Colonic mucosa (tissue), 4 donors: ENCODE measurements at regions not wholly inside any gene's neighbourhood (a gene's known extent, or its start where the extent isn't known, plus 50 kb on each side); places are given as distances from the start of the nearest gene placed in this dataset.
A peak's percentile ranks its signal among the peaks of the same experiment; 100 is the strongest.
"Not testable (repeated sequence)": the region's sequence is repeated elsewhere in the genome, so short reads cannot be mapped to it uniquely, and the experiment has no call there.

Experiments used
- DNase-seq: peaks from one replicate; pipeline ENCODE4 v3.0.0-alpha.2; 2020
- H3K27ac ChIP-seq: fragments of 200-600 bp; one replicate; pipeline ENCODE4 v1.8.0; 2021
- H3K27me3 ChIP-seq: fragments of 200-600 bp; one replicate; pipeline ENCODE4 v1.8.0; 2021
- H3K36me3 ChIP-seq: fragments of 200-600 bp; one replicate; pipeline ENCODE4 v1.8.0; 2021
- H3K4me1 ChIP-seq: fragments of 200-600 bp; one replicate; pipeline ENCODE4 v1.8.0; 2021; ENCODE audit warnings: mild to moderate bottlenecking
- H3K4me3 ChIP-seq: fragments of 200-600 bp; one replicate; pipeline ENCODE4 v1.8.0; 2021
- H3K9ac ChIP-seq, 2 donors: one replicate each; pipeline ENCODE4 v1.7.0; 2013; ENCODE audit warnings: control low read depth in 2 of 2, low read depth in 2 of 2, low read length in 2 of 2
- H3K9me3 ChIP-seq: fragments of 200-600 bp; one replicate; pipeline ENCODE4 v1.8.0; 2021
- intact Hi-C: fragments of 100-400 bp; cut with DNase I; formaldehyde crosslinking; loops from one replicate; pipeline ENCODE4 v1.14.1; 2022
- TF ChIP-seq, protein P1 (sequence below): fragments of 200-600 bp; IDR thresholded peaks from one replicate; pipeline ENCODE4 v1.8.0; 2022; ENCODE audit warnings: antibody characterized with exemption, mild to moderate bottlenecking
- donor health status: healthy.
- donor health status: DM: no; HTN: no; CAD: no.
- donor health status: DM: no; HTN: no; CAD: no.

GRCh38 chr15:19944261-19944888, 597.2 kb downstream of the GOLGA6L6 start:
- DNase-seq, result no peak
- H3K9ac ChIP-seq, result no peak overlapping the region
- TF ChIP-seq, protein P1, sequence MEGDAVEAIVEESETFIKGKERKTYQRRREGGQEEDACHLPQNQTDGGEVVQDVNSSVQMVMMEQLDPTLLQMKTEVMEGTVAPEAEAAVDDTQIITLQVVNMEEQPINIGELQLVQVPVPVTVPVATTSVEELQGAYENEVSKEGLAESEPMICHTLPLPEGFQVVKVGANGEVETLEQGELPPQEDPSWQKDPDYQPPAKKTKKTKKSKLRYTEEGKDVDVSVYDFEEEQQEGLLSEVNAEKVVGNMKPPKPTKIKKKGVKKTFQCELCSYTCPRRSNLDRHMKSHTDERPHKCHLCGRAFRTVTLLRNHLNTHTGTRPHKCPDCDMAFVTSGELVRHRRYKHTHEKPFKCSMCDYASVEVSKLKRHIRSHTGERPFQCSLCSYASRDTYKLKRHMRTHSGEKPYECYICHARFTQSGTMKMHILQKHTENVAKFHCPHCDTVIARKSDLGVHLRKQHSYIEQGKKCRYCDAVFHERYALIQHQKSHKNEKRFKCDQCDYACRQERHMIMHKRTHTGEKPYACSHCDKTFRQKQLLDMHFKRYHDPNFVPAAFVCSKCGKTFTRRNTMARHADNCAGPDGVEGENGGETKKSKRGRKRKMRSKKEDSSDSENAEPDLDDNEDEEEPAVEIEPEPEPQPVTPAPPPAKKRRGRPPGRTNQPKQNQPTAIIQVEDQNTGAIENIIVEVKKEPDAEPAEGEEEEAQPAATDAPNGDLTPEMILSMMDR, result no peak
- H3K4me1 ChIP-seq, result no peaks in the 10 kb centered on the region
- no peak overlapping the region for H3K27ac ChIP-seq
- H3K4me3 ChIP-seq, result no peak overlapping the region
- H3K36me3 ChIP-seq, result no peaks in the 10 kb centered on the region
- intact Hi-C loops, result no loop called here
- H3K9me3 ChIP-seq, result no peaks in the 10 kb centered on the region
- H3K27me3 ChIP-seq, result no peaks in the 10 kb centered on the region

DNA sequence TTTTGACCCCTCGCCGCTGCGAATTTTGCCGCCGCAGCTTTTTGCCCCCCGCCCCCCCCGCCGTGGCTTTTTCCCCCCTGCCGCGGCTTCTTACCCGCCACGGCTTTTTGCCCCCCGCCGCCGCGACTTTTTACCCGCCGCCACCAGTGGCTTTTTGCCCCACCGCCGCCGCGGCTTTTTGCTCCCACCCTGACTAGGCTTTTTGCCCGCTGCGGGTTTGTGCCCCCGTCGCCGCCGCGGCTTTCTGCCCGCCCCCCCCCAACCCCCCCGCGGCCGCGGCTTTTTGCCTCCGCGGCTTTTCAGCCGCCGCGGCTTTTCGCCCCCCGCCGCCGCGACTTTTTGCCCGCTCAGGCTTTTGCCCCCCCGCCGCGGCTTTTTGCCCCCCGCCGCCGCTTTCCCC, 598.1 kb downstream of the GOLGA6L6 start:
- no peak for DNase-seq
- H3K4me3 ChIP-seq, result no peak overlapping the region
- no peaks in the 10 kb centered on the region for H3K4me1 ChIP-seq
- H3K36me3 ChIP-seq, result no peaks in the 10 kb centered on the region
- no peak overlapping the region for H3K9ac ChIP-seq
- no peaks in the 10 kb centered on the region for H3K27me3 ChIP-seq
- no peaks in the 10 kb centered on the region for H3K9me3 ChIP-seq
- no peak overlapping the region for H3K27ac ChIP-seq
- TF ChIP-seq, protein P1, result no peak
- intact Hi-C loops, result no loop called here

GRCh38 chr15:19903281-19903680, 638.3 kb downstream of the GOLGA6L6 start:
- H3K36me3 ChIP-seq, H3K4me1 ChIP-seq, DNase-seq, H3K4me3 ChIP-seq, H3K27ac ChIP-seq, H3K27me3 ChIP-seq, H3K9ac ChIP-seq, intact Hi-C loops, H3K9me3 ChIP-seq: not testable (repeated sequence)

GRCh38 chr15:19902388-19902787, 639.2 kb downstream of the GOLGA6L6 start:
- H3K27ac ChIP-seq, H3K9ac ChIP-seq, H3K4me1 ChIP-seq, H3K4me3 ChIP-seq, intact Hi-C loops, H3K36me3 ChIP-seq, H3K27me3 ChIP-seq, H3K9me3 ChIP-seq, DNase-seq: not testable (repeated sequence)

DNA sequence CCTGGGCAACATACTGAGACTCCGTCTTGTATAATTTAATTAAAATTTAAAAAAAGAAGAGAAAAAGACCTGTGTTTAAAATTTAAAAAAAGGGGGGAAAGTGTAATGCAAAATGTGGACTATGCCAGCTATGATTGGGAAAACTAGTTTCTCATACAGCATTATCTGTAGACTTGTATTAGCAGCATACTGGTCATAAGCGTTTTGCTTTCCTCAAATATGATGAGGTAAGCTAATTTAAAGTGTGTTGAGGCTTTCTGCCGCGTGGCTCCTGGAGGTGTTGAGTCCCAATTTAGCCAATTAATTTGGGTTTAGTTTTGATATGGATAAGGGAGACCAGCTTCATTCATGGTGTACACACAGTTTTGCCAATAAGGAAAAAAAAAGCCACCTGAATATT, 640.2 kb downstream of the GOLGA6L6 start:
- H3K9ac ChIP-seq, H3K9me3 ChIP-seq, H3K36me3 ChIP-seq, H3K4me3 ChIP-seq, intact Hi-C loops, H3K27me3 ChIP-seq, DNase-seq, H3K4me1 ChIP-seq, H3K27ac ChIP-seq: not testable (repeated sequence)

- TF ChIP-seq, protein P1, result no peak
- Histone ChIP-seq H3K4me1 (no peaks in the 10 kb centered on the region), H3K27me3 (no peaks in the 10 kb centered on the region), H3K9me3 (no peaks in the 10 kb centered on the region), H3K27ac (no peak overlapping the region), H3K36me3 (no peaks in the 10 kb centered on the region), H3K4me3 (no peak overlapping the region), H3K9ac (no peak overlapping the region)
- intact Hi-C loops, result no loop called here
- DNase-seq, result peak; percentile 13
Measured at GRCh38 chr15:19899021-19899824, 642.4 kb downstream of the GOLGA6L6 start.

DNA sequence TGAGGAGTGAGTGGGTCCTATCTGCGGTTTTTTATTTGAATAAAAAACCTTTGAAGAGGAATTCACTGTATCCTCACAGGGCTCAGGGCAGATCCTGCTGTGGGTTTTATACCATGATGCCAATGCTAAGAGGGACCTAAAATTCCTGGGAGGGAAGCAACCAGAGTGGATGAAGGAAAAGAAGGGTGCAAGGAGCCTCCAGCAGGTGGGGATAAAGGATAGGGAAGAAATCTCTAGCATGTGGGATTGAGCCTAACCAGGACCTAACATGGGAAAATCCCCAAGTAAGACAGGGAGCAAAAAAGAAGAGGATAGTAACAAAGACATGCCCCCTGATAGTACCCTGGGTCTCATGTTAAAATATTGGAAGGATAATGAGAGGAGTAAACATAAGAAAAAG, 652.8 kb downstream of the GOLGA6L6 start:
- H3K27me3 ChIP-seq, DNase-seq, H3K27ac ChIP-seq, H3K36me3 ChIP-seq, H3K9ac ChIP-seq, H3K9me3 ChIP-seq, H3K4me1 ChIP-seq, intact Hi-C loops, H3K4me3 ChIP-seq: not testable (repeated sequence)

- H3K9me3 ChIP-seq, DNase-seq, H3K9ac ChIP-seq, H3K27ac ChIP-seq, H3K4me1 ChIP-seq, intact Hi-C loops, H3K36me3 ChIP-seq, H3K4me3 ChIP-seq, H3K27me3 ChIP-seq: not testable (repeated sequence)
Measured at GRCh38 chr15:19844061-19844460, 697.5 kb downstream of the GOLGA6L6 start.
